ENCODE measurements at regions not wholly inside any gene's neighbourhood (a gene's known extent, or its start where the extent isn't known, plus 50 kb on each side); places are given as distances from the start of the nearest gene placed in this dataset.

DNA sequence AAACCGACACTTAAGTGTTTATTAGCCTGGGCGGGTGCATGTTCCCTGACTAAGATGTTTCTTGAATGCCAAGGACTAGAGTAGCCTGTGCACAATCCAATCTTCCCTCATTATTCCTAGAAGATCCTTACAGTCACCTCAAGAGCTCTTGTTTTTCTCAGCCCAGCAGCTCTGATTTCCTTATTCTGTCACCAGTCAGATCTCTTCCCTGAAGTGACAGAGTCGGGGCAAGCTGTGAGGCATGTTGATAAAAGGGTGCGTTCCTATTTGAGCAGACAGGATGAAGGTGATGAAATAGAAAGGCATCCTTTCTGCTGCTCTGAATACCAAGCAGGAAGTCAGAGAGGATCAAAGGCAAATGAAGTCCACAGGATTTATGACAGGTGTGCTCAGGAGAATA lies 125.6 kb upstream of the MCTP2 start:
- TF ChIP-seq, protein P1, sequence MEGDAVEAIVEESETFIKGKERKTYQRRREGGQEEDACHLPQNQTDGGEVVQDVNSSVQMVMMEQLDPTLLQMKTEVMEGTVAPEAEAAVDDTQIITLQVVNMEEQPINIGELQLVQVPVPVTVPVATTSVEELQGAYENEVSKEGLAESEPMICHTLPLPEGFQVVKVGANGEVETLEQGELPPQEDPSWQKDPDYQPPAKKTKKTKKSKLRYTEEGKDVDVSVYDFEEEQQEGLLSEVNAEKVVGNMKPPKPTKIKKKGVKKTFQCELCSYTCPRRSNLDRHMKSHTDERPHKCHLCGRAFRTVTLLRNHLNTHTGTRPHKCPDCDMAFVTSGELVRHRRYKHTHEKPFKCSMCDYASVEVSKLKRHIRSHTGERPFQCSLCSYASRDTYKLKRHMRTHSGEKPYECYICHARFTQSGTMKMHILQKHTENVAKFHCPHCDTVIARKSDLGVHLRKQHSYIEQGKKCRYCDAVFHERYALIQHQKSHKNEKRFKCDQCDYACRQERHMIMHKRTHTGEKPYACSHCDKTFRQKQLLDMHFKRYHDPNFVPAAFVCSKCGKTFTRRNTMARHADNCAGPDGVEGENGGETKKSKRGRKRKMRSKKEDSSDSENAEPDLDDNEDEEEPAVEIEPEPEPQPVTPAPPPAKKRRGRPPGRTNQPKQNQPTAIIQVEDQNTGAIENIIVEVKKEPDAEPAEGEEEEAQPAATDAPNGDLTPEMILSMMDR (IDR thresholded peaks at IDR 0.05): no peak
- TF ChIP-seq POLR2A (IDR thresholded peaks at IDR 0.05): no peak
